ENCODE measurements at regions not wholly inside any gene's neighbourhood (a gene's known extent, or its start where the extent isn't known, plus 50 kb on each side); places are given as distances from the start of the nearest gene placed in this dataset.

DNA sequence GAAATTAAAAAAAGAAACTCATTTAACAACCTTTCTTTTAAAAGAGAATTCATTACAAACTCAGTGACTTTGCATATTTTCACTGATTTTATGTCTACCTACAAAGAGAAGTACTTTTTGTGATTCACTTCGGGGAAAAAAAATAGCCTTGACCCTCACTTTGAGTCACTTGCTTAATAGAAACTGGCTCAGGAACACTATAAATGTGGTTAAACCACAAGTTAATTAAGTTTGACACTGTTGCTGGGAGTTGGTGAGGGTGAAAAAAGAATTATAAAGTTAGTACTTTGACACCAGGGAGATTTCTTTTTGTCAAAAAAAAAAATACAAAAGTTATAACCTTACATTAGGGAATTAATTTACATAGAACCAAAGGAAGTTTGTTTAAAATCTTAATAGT lies 810.9 kb downstream of the NR2F2 start:
- DNase-seq (no peak), ATAC-seq (ENCODE audit: low read depth) (no peak)
- H4K5ac ChIP-seq (ENCODE audit: low read depth, low read length): no peak overlapping the region
- H2BK120ac ChIP-seq (ENCODE audit: low read depth, low read length): no peak overlapping the region
- peaks cover 7% of the 10 kb centered on the region; the same call in 1 of the 2 replicates for H3K9me3 ChIP-seq (ENCODE audit: control insufficient read depth, insufficient read depth, low read length)
- no peak overlapping the region for H2AK5ac ChIP-seq (ENCODE audit: low read depth, low read length)
- H2AK9ac ChIP-seq (replicated peaks; ENCODE audit: low read depth, low read length, poor library complexity): no peak overlapping the region
- H3K9ac ChIP-seq (ENCODE audit: low read depth, low read length): no peak overlapping the region
- H3K4ac ChIP-seq (ENCODE audit: low read depth, low read length): no peak overlapping the region
- no peak overlapping the region for H3K27ac ChIP-seq (ENCODE audit: insufficient read depth, low read length)
- no peaks in the 10 kb centered on the region for H3K79me1 ChIP-seq (ENCODE audit: low read depth in 1 of 2, low read length in 2 of 2)
- H2BK5ac ChIP-seq (ENCODE audit: low read depth, low read length, poor library complexity, severe bottlenecking): no peak overlapping the region
- H4K8ac ChIP-seq (ENCODE audit: low read depth in 2 of 2, low read length in 2 of 2): no peak overlapping the region
- H3K23ac ChIP-seq (ENCODE audit: low read depth, low read length): no peak overlapping the region
- H3K56ac ChIP-seq (ENCODE audit: extremely low read depth, insufficient read depth, low read length): no peak overlapping the region
- dilution Hi-C loops (cut with HindIII; ENCODE audit: low sequenced_read_pairs, unreplicated experiment): no loop called here
- intact Hi-C loops (cut with micrococcal nuclease): no loop called here
- H4K91ac ChIP-seq (ENCODE audit: insufficient read depth, low read depth, low read length): no peak overlapping the region
- POLR2A ChIA-PET (ENCODE audit: unreplicated experiment): no interaction called here
- no peak overlapping the region for H2AFZ ChIP-seq (replicated peaks; ENCODE audit: low read length, poor library complexity)
- no TSS peak for BruUV-seq (replicated peaks)
- H3K27me3 ChIP-seq (ENCODE audit: control insufficient read depth, insufficient read depth, low read length): no peaks in the 10 kb centered on the region
- no peaks in the 10 kb centered on the region for H3K4me1 ChIP-seq (ENCODE audit: control insufficient read depth, insufficient read depth, low read length)
- WGBS, 2 experiments (ENCODE audit: extremely low coverage in 2 of 2, insufficient read length in 1 of 2): no CpG with 5 or more reads among the region's 1 CpG
- in situ Hi-C loops (cut with MboI; ENCODE audit: low sequenced_read_pairs): no loop called here
- H2BK20ac ChIP-seq (ENCODE audit: low read depth, low read length): no peak overlapping the region
- CTCF ChIA-PET: no interaction called here
- no peak overlapping the region for H3K18ac ChIP-seq (ENCODE audit: low read depth, low read length)
- no peak overlapping the region for H2BK15ac ChIP-seq (ENCODE audit: low read depth, low read length)
- H3K4me2 ChIP-seq (ENCODE audit: low read depth, low read length): no peak overlapping the region
- H3K4me3 ChIP-seq (ENCODE audit: insufficient read depth, low read depth, low read length): no peak overlapping the region
- H3K9me1 ChIP-seq (ENCODE audit: insufficient read depth, low read length): no peaks in the 10 kb centered on the region
- no peak for TF ChIP-seq NFE2L2 (IDR thresholded peaks at IDR 0.05; ENCODE audit: low read depth, low read length)
- TF ChIP-seq CEBPB (IDR thresholded peaks at IDR 0.05; ENCODE audit: low read depth, low read length): no peak
- TF ChIP-seq RCOR1 (IDR thresholded peaks at IDR 0.05; ENCODE audit: insufficient replicate concordance, low read length): no peak
- no peak for TF ChIP-seq MAFK (IDR thresholded peaks at IDR 0.05; ENCODE audit: low read depth, low read length)
- TF ChIP-seq POLR2A (IDR thresholded peaks at IDR 0.05; ENCODE audit: low read depth, low read length): no peak
- H4K20me1 ChIP-seq (ENCODE audit: insufficient read depth, low read length): no peaks in the 10 kb centered on the region
- no peaks in the 10 kb centered on the region for H3K36me3 ChIP-seq (ENCODE audit: control insufficient read depth, insufficient read depth, low read length)
- H3K14ac ChIP-seq (replicated peaks; ENCODE audit: low read depth, low read length): no peak overlapping the region

Data from IMR-90 (cell line).